GM18870 (cell line): ENCODE measurements at regions not wholly inside any gene's neighbourhood (a gene's known extent, or its start where the extent isn't known, plus 50 kb on each side); places are given as distances from the start of the nearest gene placed in this dataset.

Source experiments
- ATAC-seq: cut with Tn5 transposase; IDR thresholded peaks from one replicate; pipeline ENCODE4 v1.9.1; 2021; ENCODE audit warnings: moderate library complexity; ENCODE audit not compliant: unreplicated experiment

DNA sequence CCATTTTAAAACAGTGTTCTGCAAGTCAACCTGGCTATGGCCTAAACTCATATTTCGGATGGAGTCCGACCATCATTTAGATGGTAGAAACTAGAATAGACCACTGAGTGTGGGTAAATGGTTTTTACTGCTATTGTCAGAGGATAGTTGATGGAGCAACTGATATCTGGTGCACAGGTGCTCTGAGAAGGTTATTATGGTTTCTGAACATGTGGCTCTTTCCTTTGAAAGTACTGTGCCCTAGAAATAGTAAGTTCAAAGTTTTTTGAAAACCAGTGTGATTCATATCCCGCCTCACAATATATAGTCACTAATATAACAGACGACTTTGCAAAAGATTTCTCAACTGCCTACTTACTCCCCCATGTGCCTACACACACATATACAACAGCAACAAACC, 64.4 kb upstream of the BTG1 start:
- peak; percentile 38 for ATAC-seq

DNA sequence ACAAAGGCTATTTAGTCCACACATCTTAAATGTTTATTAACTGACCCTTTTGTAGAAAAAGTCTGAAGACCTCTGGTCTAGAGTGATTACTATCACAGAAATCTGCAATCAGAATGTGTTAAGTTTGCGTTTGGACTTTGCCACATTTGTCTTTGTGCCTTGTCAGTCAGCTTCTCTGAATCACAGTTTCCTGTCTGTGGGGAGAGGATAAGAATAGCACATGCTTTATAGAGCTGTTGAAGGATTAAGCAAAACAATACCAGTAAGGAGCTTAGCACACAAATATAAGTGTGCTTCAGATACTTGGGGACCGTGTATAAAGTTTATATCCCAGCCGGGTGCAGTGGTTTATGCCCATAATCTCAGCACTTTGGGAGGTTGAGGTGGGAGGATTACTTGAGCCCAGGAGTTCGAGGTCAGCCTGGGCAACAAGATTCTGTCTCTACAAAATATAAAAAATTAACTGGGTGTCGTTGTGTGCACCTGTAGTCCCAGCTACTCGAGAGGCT, 63.0 kb upstream of the BTG1 start:
- ATAC-seq, result peak; percentile 75

DNA sequence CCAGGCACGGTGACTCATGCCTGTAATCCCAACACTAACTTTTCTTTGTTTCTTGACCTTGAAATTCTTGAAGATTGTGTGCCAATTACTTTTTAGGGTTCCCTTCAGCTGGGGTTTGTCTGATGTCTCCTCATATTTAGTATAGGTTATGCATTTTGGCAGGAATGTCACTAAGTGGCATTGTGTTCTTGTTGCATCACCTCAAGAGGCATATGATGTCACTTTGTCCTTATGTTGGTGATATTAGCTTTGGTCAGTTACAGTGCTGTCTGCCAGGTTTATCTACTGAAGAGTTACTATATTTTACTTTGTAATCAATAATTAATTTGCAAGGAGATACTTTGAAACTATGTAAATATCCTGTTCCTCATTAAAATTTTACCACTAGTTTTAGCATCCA, 61.0 kb upstream of the BTG1 start:
- ATAC-seq, result no peak

- ATAC-seq, result no peak
Observed at GRCh38 chr12:92206011-92206410, 60.4 kb upstream of the BTG1 start.

DNA sequence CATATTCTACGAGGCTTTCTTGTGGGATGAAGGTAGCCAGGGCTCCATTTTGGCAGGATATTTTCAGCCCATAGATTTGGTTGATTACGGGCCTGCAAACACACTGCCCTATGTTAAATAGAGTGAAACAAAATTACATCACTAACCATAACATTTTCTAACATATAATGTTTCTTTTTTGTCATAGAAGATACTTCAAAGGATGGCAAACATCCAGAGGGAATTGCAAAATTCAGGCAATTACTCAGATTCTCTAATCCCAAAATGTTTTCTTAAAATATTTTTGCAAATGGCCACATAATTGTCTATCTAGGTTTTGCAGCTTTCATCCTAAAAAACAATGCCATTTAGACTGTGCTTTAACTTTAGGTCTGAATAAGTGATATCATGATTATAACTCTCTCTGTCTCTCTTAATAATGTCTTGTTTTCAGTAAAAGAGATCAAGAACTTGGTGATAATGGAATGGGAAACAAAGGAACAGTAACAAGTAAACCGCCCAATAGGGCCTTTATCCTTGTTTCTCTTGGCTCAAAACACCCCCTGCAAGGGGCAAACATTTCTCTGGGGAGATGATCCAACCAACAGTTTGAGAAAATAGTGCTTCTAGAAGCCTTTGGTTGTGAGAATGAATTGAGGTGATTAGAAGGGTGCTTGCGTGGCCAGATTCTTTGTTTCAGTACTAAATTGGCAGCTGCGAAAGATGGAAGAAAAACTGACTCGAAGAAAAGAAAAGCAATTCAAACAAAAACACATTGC, 54.4 kb upstream of the BTG1 start:
- no peak for ATAC-seq

GRCh38 chr12:92197815-92198214, 52.2 kb upstream of the BTG1 start:
- no peak for ATAC-seq

DNA sequence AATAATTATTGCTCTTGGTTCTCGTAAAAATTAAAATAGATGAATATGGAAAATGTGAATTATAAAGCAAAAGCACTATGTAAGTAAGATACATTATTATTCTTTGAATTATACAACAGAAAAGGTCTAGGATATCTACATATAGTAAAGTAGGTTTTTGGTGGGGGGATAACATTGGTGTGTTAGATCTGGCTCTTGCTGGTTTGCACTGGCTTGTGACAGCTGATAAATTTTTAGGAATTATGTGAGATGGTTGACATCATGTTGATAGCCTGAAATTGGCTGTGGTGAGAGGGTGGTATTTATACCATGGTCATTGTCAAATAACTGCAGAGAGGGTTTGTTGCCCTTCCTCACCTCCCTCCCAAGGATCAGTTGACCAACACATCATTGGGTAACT, 50.7 kb upstream of the BTG1 start:
- no peak for ATAC-seq
